ENCODE measurements at regions not wholly inside any gene's neighbourhood (a gene's known extent, or its start where the extent isn't known, plus 50 kb on each side); places are given as distances from the start of the nearest gene placed in this dataset.

- Histone ChIP-seq H3K4me3 (ENCODE audit: low read depth in 2 of 2, low read length in 2 of 2) (no peak overlapping the region), H3K27me3 (ENCODE audit: control insufficient read depth, insufficient read depth, low read length) (no peaks in the 10 kb centered on the region), H3K9me3 (ENCODE audit: control insufficient read depth, insufficient read depth, low read depth, low read length) (no peaks in the 10 kb centered on the region), H3K27ac (ENCODE audit: low read length) (no peak overlapping the region), H3K36me3 (ENCODE audit: control insufficient read depth, insufficient read depth, low read length) (no peaks in the 10 kb centered on the region), H3K4me1 (ENCODE audit: control insufficient read depth, insufficient read depth, low read length) (no peaks in the 10 kb centered on the region)
- BruUV-seq (replicated peaks): no TSS peak
- intact Hi-C loops (cut with micrococcal nuclease; ENCODE audit: unreplicated experiment) (no loop called here), in situ Hi-C loops (cut with HindIII; ENCODE audit: low pct_unique_long_range_greater_than_20kb, low sequenced_read_pairs) (no loop called here)
- DNase-seq (ENCODE audit: low read depth, low spot score) (no peak), ATAC-seq (no peak)
- TF ChIP-seq CTCF (IDR thresholded peaks at IDR 0.05): no peak
- no peak for TF ChIP-seq TCF7L2 (IDR thresholded peaks at IDR 0.05; ENCODE audit: low read depth, low read length)
- no peak for TF ChIP-seq POLR2AphosphoS5 (IDR thresholded peaks at IDR 0.05; ENCODE audit: low read depth, low read length)
- TF ChIP-seq REST (IDR thresholded peaks at IDR 0.05; ENCODE audit: insufficient read depth in 1 of 2, low read depth in 2 of 2, low read length in 1 of 2): no peak
- CTCF ChIA-PET: no interaction called here
- POLR2A ChIA-PET: no interaction called here
Observed at GRCh38 chr3:80351201-80351600, 583.4 kb upstream of the ROBO1 start.

DNA sequence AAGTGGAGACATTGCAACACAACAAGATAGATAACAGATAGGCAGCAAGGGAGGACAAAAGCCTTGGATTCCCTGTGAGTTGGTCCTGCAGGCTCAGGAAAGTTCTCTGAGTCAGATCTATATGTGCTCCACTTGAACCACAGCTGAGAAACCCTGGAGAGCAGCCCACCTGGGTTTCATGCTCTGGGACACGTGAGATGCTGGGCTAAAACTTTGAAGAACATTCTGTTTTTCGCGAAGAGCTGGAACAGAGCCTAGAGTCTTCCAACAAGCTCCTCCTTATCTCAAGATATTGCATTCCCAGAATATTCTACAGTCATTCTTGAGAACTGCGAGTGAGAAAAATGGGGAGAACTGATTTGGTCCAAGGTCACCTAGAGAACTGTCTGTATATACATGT, 583.0 kb upstream of the ROBO1 start:
- H3K27ac ChIP-seq (ENCODE audit: low read length): no peak overlapping the region
- ChIA-PET CTCF (no interaction called here), POLR2A (no interaction called here)
- no peak for DNase-seq (ENCODE audit: low read depth, low spot score)
- intact Hi-C loops (cut with micrococcal nuclease; ENCODE audit: unreplicated experiment) (no loop called here), in situ Hi-C loops (cut with HindIII; ENCODE audit: low pct_unique_long_range_greater_than_20kb, low sequenced_read_pairs) (no loop called here)
- H3K36me3 ChIP-seq (ENCODE audit: control insufficient read depth, insufficient read depth, low read length): no peaks in the 10 kb centered on the region
- no TSS peak for BruUV-seq (replicated peaks)
- no peak for ATAC-seq
- no peaks in the 10 kb centered on the region for H3K4me1 ChIP-seq (ENCODE audit: control insufficient read depth, insufficient read depth, low read length)
- no peak for TF ChIP-seq CTCF (IDR thresholded peaks at IDR 0.05)
- no peak for TF ChIP-seq POLR2AphosphoS5 (IDR thresholded peaks at IDR 0.05; ENCODE audit: low read depth, low read length)
- no peak for TF ChIP-seq SIN3A (IDR thresholded peaks at IDR 0.05; ENCODE audit: borderline replicate concordance, insufficient read depth, low read depth, low read length)
- TF ChIP-seq REST (IDR thresholded peaks at IDR 0.05; ENCODE audit: insufficient read depth in 1 of 2, low read depth in 2 of 2, low read length in 1 of 2): no peak
- TF ChIP-seq TCF7L2 (IDR thresholded peaks at IDR 0.05; ENCODE audit: low read depth, low read length): no peak
- no peak overlapping the region for H3K4me3 ChIP-seq (ENCODE audit: low read depth in 2 of 2, low read length in 2 of 2)
- H3K9me3 ChIP-seq (ENCODE audit: control insufficient read depth, insufficient read depth, low read depth, low read length): no peaks in the 10 kb centered on the region
- no peaks in the 10 kb centered on the region for H3K27me3 ChIP-seq (ENCODE audit: control insufficient read depth, insufficient read depth, low read length)

Data from Panc1 (cell line).